NB4 (cell line): ENCODE measurements at regions not wholly inside any gene's neighbourhood (a gene's known extent, or its start where the extent isn't known, plus 50 kb on each side); places are given as distances from the start of the nearest gene placed in this dataset.

Source experiments
- MYC ChIP-seq: IDR thresholded peaks from 2 replicates; pipeline ENCODE4 v1.6.1; 2011; ENCODE audit warnings: low read depth, low read length
- POLR2A ChIP-seq: IDR thresholded peaks from 2 replicates; pipeline ENCODE4 v1.6.1; 2011; ENCODE audit warnings: mild to moderate bottlenecking; ENCODE audit not compliant: insufficient read length; ENCODE audit errors: extremely low read depth

- TF ChIP-seq POLR2A (no peak), MYC (no peak)
These were observed 220.0 kb upstream of the MBL2 start for GRCh38 chr10:52992567-52992966.
